Germinal center (tissue), 1 donor: ENCODE measurements at regions not wholly inside any gene's neighbourhood (a gene's known extent, or its start where the extent isn't known, plus 50 kb on each side); places are given as distances from the start of the nearest gene placed in this dataset.

ENCODE experiments used
- DNase-seq: peaks from one replicate; pipeline ENCODE4 v3.0.0; 2012; ENCODE audit warnings: mixed read lengths, low spot score

GRCh38 chrX:51798701-51799100 is 55.5 kb downstream of the GSPT2 start:
- no peak for DNase-seq

- DNase-seq = peak; percentile 32
Observed at GRCh38 chrX:51802917-51803688, 59.9 kb downstream of the GSPT2 start.

- DNase-seq = no peak
Observed at GRCh38 chrX:51803833-51804232, 60.6 kb downstream of the GSPT2 start.

- no peak for DNase-seq
Observed at GRCh38 chrX:51804741-51805140, 61.5 kb downstream of the GSPT2 start.

DNA sequence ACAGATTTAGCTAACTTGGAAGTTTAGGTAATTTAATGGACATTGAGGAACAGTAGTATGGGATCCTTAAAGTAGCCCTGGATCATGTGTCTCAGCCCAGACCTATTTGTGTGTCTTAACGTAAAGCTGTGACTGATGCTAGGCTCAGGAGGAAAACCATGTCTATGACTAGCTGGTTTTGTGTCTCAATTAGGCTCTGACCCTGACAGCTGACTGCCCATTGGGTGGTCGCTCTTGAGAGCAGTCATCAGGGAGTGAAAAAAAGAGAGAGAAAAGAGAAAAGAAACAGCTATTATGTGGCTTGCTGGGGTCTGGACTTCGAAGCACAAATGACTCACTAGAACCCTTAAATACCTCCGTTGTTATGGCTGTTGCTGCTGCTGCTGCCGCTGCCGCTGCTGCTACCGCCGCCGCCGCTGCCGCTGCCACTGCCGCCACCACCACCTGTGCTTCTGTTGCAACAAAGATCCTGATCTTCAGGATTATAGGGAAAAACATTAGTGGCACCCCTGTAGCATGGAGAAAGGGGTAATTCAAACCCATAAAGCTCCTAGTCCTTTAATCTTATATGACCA is 70.7 kb downstream of the GSPT2 start:
- no peak for DNase-seq

DNA sequence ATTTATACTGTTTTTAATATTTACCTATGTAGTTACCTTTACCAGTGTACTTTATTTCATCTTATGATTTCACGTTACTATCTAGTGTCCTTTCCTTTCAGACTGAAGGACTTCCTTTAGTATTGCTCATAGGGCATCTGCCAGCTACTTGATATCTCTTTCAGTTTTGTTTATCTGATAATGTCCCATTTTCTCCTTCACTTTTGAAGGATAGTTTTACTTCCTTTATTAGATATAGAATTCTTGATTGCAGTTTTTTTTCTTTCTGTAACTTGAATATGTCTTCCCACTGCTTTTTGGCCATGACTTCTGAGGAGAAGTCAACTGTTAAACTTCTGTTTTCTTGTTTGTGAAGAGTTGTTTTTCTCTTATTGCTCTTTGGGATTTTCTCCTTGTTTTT is 69.4 kb upstream of the MAGED1 start:
- no peak for DNase-seq

GRCh38 chrX:51825436-51825835 is 68.0 kb upstream of the MAGED1 start:
- no peak for DNase-seq

DNA sequence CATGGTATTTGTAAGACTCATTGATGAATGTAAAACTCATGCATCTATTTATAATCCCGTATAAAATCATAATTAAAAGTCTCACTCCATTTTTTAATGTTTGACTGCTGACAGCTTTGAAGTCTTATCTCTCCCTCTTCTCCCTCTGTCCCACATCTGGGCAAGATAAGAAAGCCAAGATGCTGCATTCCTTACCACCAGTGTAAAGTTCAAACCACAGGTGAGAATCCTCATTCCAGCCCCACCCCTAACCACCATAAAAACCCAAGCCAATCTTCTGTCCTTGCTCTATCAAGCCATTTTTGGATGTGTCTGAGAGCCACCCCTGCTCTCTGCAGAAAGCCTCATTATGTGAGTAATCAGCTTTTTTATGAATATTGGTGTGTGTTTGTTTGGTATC is 59.3 kb upstream of the MAGED1 start:
- DNase-seq = no peak

DNA sequence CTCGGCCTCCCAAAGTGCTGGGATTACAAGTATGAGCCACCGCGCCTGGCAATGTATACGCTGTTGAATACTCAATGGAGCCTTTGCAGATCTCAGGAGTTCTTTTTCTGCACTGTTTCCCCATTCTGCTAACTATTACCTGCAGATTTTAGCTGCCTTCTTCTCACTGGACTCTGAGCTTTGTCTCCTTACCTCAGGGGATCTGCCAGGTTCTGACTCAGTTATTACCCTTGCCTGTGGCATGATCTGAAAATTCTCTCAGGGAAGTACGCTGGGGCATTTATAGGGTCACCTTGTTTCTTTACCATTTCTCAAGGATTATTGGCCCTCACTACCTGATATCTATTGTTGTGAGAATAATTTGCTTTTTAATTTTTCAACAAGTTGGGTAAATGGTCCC is 56.6 kb upstream of the MAGED1 start:
- DNase-seq = no peak

GRCh38 chrX:51837451-51837850 is 56.0 kb upstream of the MAGED1 start:
- no peak for DNase-seq

DNA sequence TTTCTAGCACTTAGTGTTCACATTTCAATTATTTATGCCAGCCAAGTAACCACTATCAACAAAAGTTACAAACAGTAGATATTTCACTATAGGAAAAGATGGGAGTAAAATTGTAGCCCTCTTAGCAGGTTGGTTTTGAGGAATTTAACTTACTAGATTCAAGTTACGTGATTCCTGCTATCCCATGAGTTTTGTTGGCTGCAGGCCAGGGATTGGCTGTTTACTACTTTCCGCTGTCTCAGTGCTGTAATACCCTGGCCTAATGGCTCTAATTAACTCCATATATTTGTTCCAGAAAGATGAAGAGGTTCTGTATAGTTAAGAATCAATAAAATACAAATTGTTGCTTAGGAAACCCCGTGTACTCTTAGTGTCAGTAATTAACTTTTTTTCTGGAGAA is 55.5 kb upstream of the MAGED1 start:
- DNase-seq = no peak
